Sigmoid colon (tissue), 4 donors: ENCODE measurements at regions not wholly inside any gene's neighbourhood (a gene's known extent, or its start where the extent isn't known, plus 50 kb on each side); places are given as distances from the start of the nearest gene placed in this dataset.

Experiments
- EP300 ChIP-seq, 4 donors: sonication (generic); formaldehyde crosslinking; IDR thresholded peaks; one replicate each; pipeline ENCODE4 v1.6.1; 2017; ENCODE audit warnings: antibody characterized with exemption in 4 of 4
- POLR2A ChIP-seq, 2 donors: fragments of 450-650 bp; IDR thresholded peaks; one replicate each; pipeline ENCODE4 v1.6.1; 2016; ENCODE audit warnings: antibody characterized with exemption in 2 of 2, mild to moderate bottlenecking in 2 of 2, moderate library complexity in 2 of 2
- POLR2AphosphoS5 ChIP-seq, 4 donors: sonication (generic); formaldehyde crosslinking; IDR thresholded peaks; one replicate each; pipeline ENCODE4 v1.6.1; 2017; ENCODE audit warnings: antibody characterized with exemption in 4 of 4
- TF ChIP-seq, protein P1 (sequence below), 4 experiments: fragments of 450-650 bp in 3 of 4; fragments of 200-600 bp in 1 of 4; IDR thresholded peaks; one replicate each; pipeline ENCODE4 v1.5.1; 2016 to 2019; ENCODE audit warnings: antibody characterized with exemption in 4 of 4, mild to moderate bottlenecking in 3 of 4, moderate library complexity in 2 of 4

DNA sequence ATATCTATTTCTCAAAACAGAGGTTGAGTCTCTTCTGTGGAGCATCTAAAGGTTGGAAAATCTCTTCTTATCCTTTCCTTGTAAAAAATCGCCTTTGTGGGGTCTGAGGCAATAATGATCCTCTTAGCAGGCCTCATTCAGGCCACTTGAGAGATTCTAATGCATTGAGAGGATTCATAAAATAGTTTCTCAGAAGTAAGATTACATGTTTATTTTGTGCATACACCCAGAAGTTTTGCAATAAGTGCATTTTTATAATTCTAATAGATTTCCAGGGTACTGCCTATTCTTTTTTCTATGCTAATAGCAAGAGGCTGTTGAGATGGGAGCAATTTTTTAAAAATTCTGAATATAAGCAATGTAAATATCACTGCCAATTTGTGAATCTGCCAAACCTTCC lies 342.2 kb upstream of the KLF12 start:
- TF ChIP-seq POLR2AphosphoS5 (IDR thresholded peaks at IDR 0.05) (no peak), POLR2A (IDR thresholded peaks at IDR 0.05) (no peak), EP300 (IDR thresholded peaks at IDR 0.05) (no peak)
- TF ChIP-seq, protein P1, sequence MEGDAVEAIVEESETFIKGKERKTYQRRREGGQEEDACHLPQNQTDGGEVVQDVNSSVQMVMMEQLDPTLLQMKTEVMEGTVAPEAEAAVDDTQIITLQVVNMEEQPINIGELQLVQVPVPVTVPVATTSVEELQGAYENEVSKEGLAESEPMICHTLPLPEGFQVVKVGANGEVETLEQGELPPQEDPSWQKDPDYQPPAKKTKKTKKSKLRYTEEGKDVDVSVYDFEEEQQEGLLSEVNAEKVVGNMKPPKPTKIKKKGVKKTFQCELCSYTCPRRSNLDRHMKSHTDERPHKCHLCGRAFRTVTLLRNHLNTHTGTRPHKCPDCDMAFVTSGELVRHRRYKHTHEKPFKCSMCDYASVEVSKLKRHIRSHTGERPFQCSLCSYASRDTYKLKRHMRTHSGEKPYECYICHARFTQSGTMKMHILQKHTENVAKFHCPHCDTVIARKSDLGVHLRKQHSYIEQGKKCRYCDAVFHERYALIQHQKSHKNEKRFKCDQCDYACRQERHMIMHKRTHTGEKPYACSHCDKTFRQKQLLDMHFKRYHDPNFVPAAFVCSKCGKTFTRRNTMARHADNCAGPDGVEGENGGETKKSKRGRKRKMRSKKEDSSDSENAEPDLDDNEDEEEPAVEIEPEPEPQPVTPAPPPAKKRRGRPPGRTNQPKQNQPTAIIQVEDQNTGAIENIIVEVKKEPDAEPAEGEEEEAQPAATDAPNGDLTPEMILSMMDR (IDR thresholded peaks at IDR 0.05) = no peak
